ENCODE measurements at regions not wholly inside any gene's neighbourhood (a gene's known extent, or its start where the extent isn't known, plus 50 kb on each side); places are given as distances from the start of the nearest gene placed in this dataset.

GRCh38 chr6:88477413-88477812, 311.3 kb upstream of the CNR1 start (continued):
- TF ChIP-seq ZNF574 (CRISPR knock-in tag; IDR thresholded peaks at IDR 0.05) (no peak), ZXDC (CRISPR knock-in tag; IDR thresholded peaks at IDR 0.05) (no peak), ZNF441 (CRISPR knock-in tag; IDR thresholded peaks at IDR 0.05; ENCODE audit: borderline replicate concordance) (no peak), ZNF224 (CRISPR knock-in tag; IDR thresholded peaks at IDR 0.05) (no peak), ATAD3A (CRISPR knock-in tag; IDR thresholded peaks at IDR 0.05) (no peak)

- no TSS peak for BruUV-seq (replicated peaks)
- H3K4me3 ChIP-seq (replicated peaks in 1 of 3; ENCODE audit: insufficient read depth in 1 of 3, low read depth in 2 of 3, low read length in 3 of 3), result no peak overlapping the region
- no peaks in the 10 kb centered on the region for H3K79me2 ChIP-seq (ENCODE audit: insufficient read depth, low read length)
- in situ Hi-C loops (cut with HindIII; ENCODE audit: extremely low pct_ligation_motif_present, low pct_unique_long_range_greater_than_20kb), result no loop called here
- ChIA-PET POLR2A (no interaction called here), CTCF (ENCODE audit: low intra/inter-chr PET ratio, low total read pairs) (no interaction called here)
- DNase-seq (ENCODE audit: low spot score) (no peak), FAIRE-seq (no peak), ATAC-seq (no peak)
- WGBS (ENCODE audit: low lambda C conversion rate), result 8% methylated on average over 2 of the region's 2 CpGs
- H3K36me3 ChIP-seq (replicated peaks in 1 of 2; ENCODE audit: control insufficient read depth in 1 of 2, insufficient read depth in 2 of 2, low read length in 2 of 2), result no peaks in the 10 kb centered on the region
- no peak overlapping the region for H3K27ac ChIP-seq (ENCODE audit: extremely low read length, insufficient read depth, low read length)
- no peak overlapping the region for H3K4me2 ChIP-seq (ENCODE audit: low read depth, low read length)
- no peaks in the 10 kb centered on the region for H3K4me1 ChIP-seq (ENCODE audit: insufficient read depth, low read length)
- no peaks in the 10 kb centered on the region for H3K9me3 ChIP-seq (ENCODE audit: low read length)
- H3K27me3 ChIP-seq (ENCODE audit: control insufficient read depth in 1 of 2, insufficient read depth in 2 of 2, low read length in 2 of 2), result no peaks in the 10 kb centered on the region
- intact Hi-C loops (cut with micrococcal nuclease; ENCODE audit: unreplicated experiment), result no loop called here
- no peaks in the 10 kb centered on the region for H4K20me1 ChIP-seq (ENCODE audit: insufficient read depth, low read length)
- H3K9ac ChIP-seq (ENCODE audit: insufficient read depth, low read depth, low read length), result no peak overlapping the region
- H2AFZ ChIP-seq (ENCODE audit: low read length), result no peak overlapping the region
- TF ChIP-seq PAF1 (CRISPR knock-in tag; IDR thresholded peaks at IDR 0.05) (no peak), ZNF615 (CRISPR knock-in tag; IDR thresholded peaks at IDR 0.05; ENCODE audit: borderline replicate concordance) (no peak), ZNF362 (CRISPR knock-in tag; IDR thresholded peaks at IDR 0.05; ENCODE audit: borderline replicate concordance) (no peak), SNAPC4 (CRISPR knock-in tag; IDR thresholded peaks at IDR 0.05) (no peak), ZNF879 (CRISPR knock-in tag; IDR thresholded peaks at IDR 0.05) (no peak), KDM5B (CRISPR knock-in tag; IDR thresholded peaks at IDR 0.05; ENCODE audit: borderline replicate concordance) (no peak), ZNF619 (CRISPR knock-in tag; IDR thresholded peaks at IDR 0.05) (no peak), FOXC1 (CRISPR knock-in tag; IDR thresholded peaks at IDR 0.05; ENCODE audit: borderline replicate concordance) (no peak)
These were observed 310.2 kb upstream of the CNR1 start for GRCh38 chr6:88476388-88476787.
